K562 (cell line): ENCODE measurements at regions not wholly inside any gene's neighbourhood (a gene's known extent, or its start where the extent isn't known, plus 50 kb on each side); places are given as distances from the start of the nearest gene placed in this dataset.

Experiments used
- ATAC-seq: fragments of 200-7000 bp; cut with Tn5 transposase; 3 replicates; pipeline ENCODE4 v1.9.1; 2020; ENCODE audit warnings: moderate library complexity
- BruUV-seq: library from RNA; stranded (reverse); fragments of 400-500 nt; replicated peaks from 2 replicates; lab custom pipeline; 2021; lab: Mats Ljungman, UMichigan
- CTCF ChIA-PET: fragments of 300-600 bp; formaldehyde crosslinking; extraction: SDS; loops from one replicate; lab custom pipeline; 2021; ENCODE audit warnings: low intra/inter-chr PET ratio; lab: Yijun Ruan, JAX
- POLR2A ChIA-PET: fragments of 300-600, 350-650 bp; sonication (Branson Sonifier 250); formaldehyde crosslinking; extraction: SDS; loops from one replicate; lab custom pipeline; 2021; ENCODE audit warnings: antibody characterized with exemption, inconsistent platforms; lab: Yijun Ruan, JAX
- DNase-seq, 4 experiments: peaks; one replicate each; pipeline versions ENCODE4 v3.0.0 to v3.0.0-alpha.2; 2011 to 2018; ENCODE audit warnings: low spot score in 3 of 4, mixed read lengths in 3 of 4; ENCODE audit errors: extremely low read depth in 1 of 4
- FAIRE-seq: peaks from 2 replicates; lab custom pipeline; 2011; peaks lifted over from hg19 to GRCh38; lab: Jason Lieb, UNC
- H2AFZ ChIP-seq: 2 replicates; pipeline ENCODE4 v1.6.0; 2011; ENCODE audit warnings: low read depth, low read length, control low read depth, inconsistent platforms
- H3K27ac ChIP-seq: fragments of 200-600 bp; 3 replicates; pipeline ENCODE4 v1.8.0; 2011; ENCODE audit warnings: low read depth, mild to moderate bottlenecking, control low read depth, inconsistent platforms, low read length, moderate library complexity, mixed read lengths; ENCODE audit errors: extremely low read depth
- H3K27me3 ChIP-seq, 2 experiments: fragments of 300-600 bp in 1 of 2; 2 replicates in 1 of 2; 3 replicates in 1 of 2; pipeline versions ENCODE4 v1.6.0 to v1.8.0; 2011; ENCODE audit warnings: inconsistent platforms in 2 of 2, low read length in 2 of 2, mild to moderate bottlenecking in 1 of 2, mixed read lengths in 1 of 2, moderate library complexity in 1 of 2; ENCODE audit not compliant: control insufficient read depth in 2 of 2, insufficient read depth in 2 of 2
- H3K36me3 ChIP-seq: fragments of 300-600 bp; 3 replicates; pipeline ENCODE4 v1.8.0; 2011; ENCODE audit warnings: mild to moderate bottlenecking, low read length, inconsistent platforms; ENCODE audit not compliant: control insufficient read depth, insufficient read depth
- H3K4me1 ChIP-seq, 2 experiments: fragments of 200-600 bp in 1 of 2; replicated peaks in 1 of 2; 2 replicates in 1 of 2; 3 replicates in 1 of 2; pipeline versions ENCODE4 v1.5.1 to v1.8.0; 2011; ENCODE audit warnings: inconsistent platforms in 2 of 2, low read length in 2 of 2, mild to moderate bottlenecking in 1 of 2, mixed read lengths in 1 of 2, moderate library complexity in 1 of 2; ENCODE audit not compliant: control insufficient read depth in 2 of 2, insufficient read depth in 2 of 2
- H3K4me2 ChIP-seq: 2 replicates; pipeline ENCODE4 v1.6.1; 2011; ENCODE audit warnings: low read length, control low read depth, inconsistent platforms, mixed read lengths; ENCODE audit not compliant: insufficient read depth
- H3K4me3 ChIP-seq: fragments of 200-600 bp; sonication (generic), shearing (Covaris generic); 2 replicates; pipeline ENCODE4 v1.5.1; 2016; ENCODE audit warnings: control low read depth, inconsistent platforms
- H3K79me2 ChIP-seq: fragments of 200-600 bp; 3 replicates; pipeline ENCODE4 v1.8.0; 2011; ENCODE audit warnings: low read length, inconsistent platforms; ENCODE audit not compliant: control insufficient read depth, insufficient read depth
- H3K9ac ChIP-seq, 2 experiments: 2 replicates each; pipeline versions ENCODE4 v1.6.0 to v1.6.1; 2011; ENCODE audit warnings: low read depth in 2 of 2, low read length in 2 of 2, control low read depth in 1 of 2, inconsistent platforms in 1 of 2, mild to moderate bottlenecking in 1 of 2, mixed read lengths in 1 of 2; ENCODE audit not compliant: insufficient read depth in 1 of 2
- H3K9me1 ChIP-seq: one replicate; pipeline ENCODE4 v1.6.0; 2011; ENCODE audit warnings: inconsistent platforms, mild to moderate bottlenecking, low read length, moderate library complexity; ENCODE audit not compliant: control insufficient read depth, insufficient read depth
- H3K9me3 ChIP-seq: replicated peaks from 2 replicates; pipeline ENCODE4 v1.5.1; 2011; ENCODE audit warnings: low read depth, low read length, inconsistent platforms; ENCODE audit not compliant: control insufficient read depth, insufficient read depth
- H4K20me1 ChIP-seq: replicated peaks from 2 replicates; pipeline ENCODE4 v1.6.1; 2011; ENCODE audit warnings: low read length, inconsistent platforms, mixed read lengths; ENCODE audit not compliant: control insufficient read depth, insufficient read depth
- ARHGAP35 ChIP-seq: fragments of 450-650 bp; IDR thresholded peaks from 2 replicates; pipeline ENCODE4 v1.6.1; 2018; ENCODE audit not compliant: partially characterized antibody
- ATF3 ChIP-seq, 2 experiments: fragments of 450-650 bp in 1 of 2; sonication (generic) in 1 of 2; formaldehyde crosslinking in 1 of 2; IDR thresholded peaks in 1 of 2; conservative IDR thresholded peaks in 1 of 2; 2 replicates each; pipeline versions ENCODE4 v1.6.1 to v1.8.1; 2016 to 2023; ENCODE audit warnings: mild to moderate bottlenecking in 2 of 2, moderate library complexity in 2 of 2, inconsistent platforms in 1 of 2, missing genetic modification reagents in 1 of 2
- CTCF ChIP-seq, 3 experiments: IDR thresholded peaks in 2 of 3; conservative IDR thresholded peaks in 1 of 3; 2 replicates each; pipeline ENCODE4 v1.5.1; 2011 to 2012; ENCODE audit warnings: low read length in 3 of 3, mild to moderate bottlenecking in 3 of 3, control low read depth in 2 of 3, improper control_type of control experiment in 1 of 3, inconsistent platforms in 1 of 3, low read depth in 1 of 3, mixed read lengths in 1 of 3, moderate library complexity in 1 of 3; ENCODE audit not compliant: insufficient read depth in 2 of 3
- DEAF1 ChIP-seq: fragments of 450-650 bp; formaldehyde crosslinking; IDR thresholded peaks from 2 replicates; pipeline ENCODE4 v1.4.0; 2020; ENCODE audit warnings: mild to moderate bottlenecking, moderate library complexity
- KAT2B ChIP-seq: IDR thresholded peaks from one replicate; pipeline ENCODE4 v1.6.1; 2012; ENCODE audit warnings: low read depth, mild to moderate bottlenecking, control low read depth, inconsistent platforms, low read length, moderate library complexity
- TSC22D4 ChIP-seq: fragments of 450-650 bp; IDR thresholded peaks from 2 replicates; pipeline ENCODE4 v1.6.1; 2016; ENCODE audit warnings: missing genetic modification characterization, missing biosample characterization, control low read depth
- ZNF511 ChIP-seq: sonication (generic); formaldehyde crosslinking; IDR thresholded peaks from 2 replicates; pipeline ENCODE4 v1.8.0; 2022; ENCODE audit warnings: mild to moderate bottlenecking, missing genetic modification reagents
- ZNF512 ChIP-seq: IDR thresholded peaks from 2 replicates; pipeline ENCODE4 v1.6.1; 2016; ENCODE audit warnings: missing genetic modification characterization, missing compliant biosample characterization
- WGBS: fragments of 100-300 bp; shearing (Covaris generic); methylation state at CpG from one replicate; pipeline ENCODE4 v1.1.6; 2016; ENCODE audit warnings: low coverage, mixed read lengths; ENCODE audit not compliant: insufficient coverage; ENCODE audit errors: missing lambda C conversion rate; 5-methylcytosine and 5-hydroxymethylcytosine counted together
- in situ Hi-C: fragments of 300-500 bp; cut with MboI; formaldehyde crosslinking; loops from 4 replicates; pipeline ENCODE4 v1.15.0; 2018; ENCODE audit warnings: inconsistent platforms, mixed read lengths
- intact Hi-C: fragments of 100-400 bp; cut with micrococcal nuclease; formaldehyde crosslinking; loops from 2 replicates; pipeline ENCODE4 v1.14.2; 2022
- TF ChIP-seq, protein P1 (sequence below): fragments of 250-450 bp; sonication (Bioruptor Pico); IDR thresholded peaks from 2 replicates; pipeline ENCODE4 v1.5.0; 2021

GRCh38 chr11:91776655-91777054 is 448.0 kb upstream of the FAT3 start:
- DNase-seq (no peak), ATAC-seq (no peak), FAIRE-seq (no peak)
- Histone ChIP-seq H3K27ac (no peak overlapping the region), H3K4me3 (no peak overlapping the region), H3K27me3 (no peaks in the 10 kb centered on the region), H3K4me1 (no peaks in the 10 kb centered on the region), H3K9me3 (no peaks in the 10 kb centered on the region), H4K20me1 (no peaks in the 10 kb centered on the region), H3K79me2 (no peaks in the 10 kb centered on the region), H3K4me2 (no peak overlapping the region), H3K9ac (no peak overlapping the region), H2AFZ (no peak overlapping the region), H3K36me3 (no peaks in the 10 kb centered on the region), H3K9me1 (no peaks in the 10 kb centered on the region)
- POLR2A ChIA-PET = interaction anchor here (1.2 kb wide), 1 partner anchor 9 kb away, joined by 3 read pairs; no protein-coding TSS in a partner anchor
- BruUV-seq = no TSS peak
- intact Hi-C loops (no loop called here), in situ Hi-C loops (no loop called here)
- 25% methylated on average over 2 of the region's 2 CpGs for WGBS
- CTCF ChIA-PET = no interaction called here
- no peak for TF ChIP-seq DEAF1 (CRISPR knock-in tag)
- no peak for TF ChIP-seq ZNF511 (CRISPR knock-in tag)
- TF ChIP-seq ZNF512 (tag) = no peak
- TF ChIP-seq TSC22D4 (tag) = no peak
- no peak for TF ChIP-seq CTCF (IDR thresholded peaks at IDR 0.05 in 2 of 3, conservative IDR thresholded peaks at IDR 0.05 in 1 of 3; ENCODE audit: insufficient read depth in 2 of 3, low read depth in 1 of 3, low read length in 3 of 3)
- TF ChIP-seq KAT2B = no peak
- TF ChIP-seq, protein P1, sequence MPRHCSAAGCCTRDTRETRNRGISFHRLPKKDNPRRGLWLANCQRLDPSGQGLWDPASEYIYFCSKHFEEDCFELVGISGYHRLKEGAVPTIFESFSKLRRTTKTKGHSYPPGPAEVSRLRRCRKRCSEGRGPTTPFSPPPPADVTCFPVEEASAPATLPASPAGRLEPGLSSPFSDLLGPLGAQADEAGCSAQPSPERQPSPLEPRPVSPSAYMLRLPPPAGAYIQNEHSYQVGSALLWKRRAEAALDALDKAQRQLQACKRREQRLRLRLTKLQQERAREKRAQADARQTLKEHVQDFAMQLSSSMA (CRISPR knock-in tag) = no peak
- TF ChIP-seq ARHGAP35 = no peak
- no peak for TF ChIP-seq ATF3 (IDR thresholded peaks at IDR 0.05)
- no peak for TF ChIP-seq ATF3 (CRISPR knock-in tag; conservative IDR thresholded peaks at IDR 0.05)
